GM11168 (cell line): ENCODE measurements at regions not wholly inside any gene's neighbourhood (a gene's known extent, or its start where the extent isn't known, plus 50 kb on each side); places are given as distances from the start of the nearest gene placed in this dataset.
"Not testable (repeated sequence)": the region's sequence is repeated elsewhere in the genome, so short reads cannot be mapped to it uniquely, and the experiment has no call there.

Experiments
- in situ Hi-C: fragments of 300-500 bp; cut with MboI; formaldehyde crosslinking; loops from one replicate; pipeline ENCODE4 v1.12.0; 2022; ENCODE audit warnings: low sequenced_read_pairs; ENCODE audit not compliant: unreplicated experiment

DNA sequence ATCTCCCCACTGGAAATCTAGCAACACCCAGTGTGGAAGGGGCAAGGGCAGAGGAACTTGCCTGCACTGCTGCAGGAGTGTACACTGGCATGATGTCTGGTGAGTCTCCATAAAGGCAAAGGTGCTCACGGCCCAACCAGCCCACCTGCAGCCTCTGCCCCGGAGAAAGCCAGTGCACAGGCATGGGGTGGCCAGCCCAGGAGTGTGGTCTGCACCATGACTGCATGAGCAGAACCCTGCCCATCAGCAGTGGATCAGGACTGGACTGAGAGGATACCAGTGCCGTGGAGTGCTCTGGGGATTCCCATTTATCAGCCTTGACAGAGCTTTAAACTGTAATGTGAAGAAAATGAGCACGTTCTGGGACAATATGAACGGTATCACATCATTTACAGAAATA lies 342.6 kb upstream of the HS6ST1 start:
- in situ Hi-C loops = no loop called here

DNA sequence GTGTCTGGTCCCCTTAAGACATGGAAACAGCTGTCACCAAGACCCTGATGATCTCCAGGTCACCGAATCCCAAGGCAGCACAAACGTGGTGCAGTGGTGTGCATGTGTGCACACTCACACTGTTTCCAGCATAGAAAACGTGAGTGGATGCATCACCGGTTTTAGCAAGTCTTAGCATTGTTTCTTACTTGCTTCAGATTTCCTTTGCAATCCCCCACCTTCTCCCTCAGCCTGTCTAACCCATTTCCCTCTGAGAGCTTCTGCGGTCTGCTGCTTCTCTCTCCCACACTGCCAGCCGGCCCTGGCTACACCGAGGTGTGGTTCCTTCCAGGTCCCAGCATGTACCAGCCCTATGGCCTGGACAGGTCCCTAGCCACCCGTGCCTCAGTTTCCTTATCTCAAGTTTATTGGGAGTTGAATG lies 343.4 kb upstream of the HS6ST1 start:
- in situ Hi-C loops = no loop called here

DNA sequence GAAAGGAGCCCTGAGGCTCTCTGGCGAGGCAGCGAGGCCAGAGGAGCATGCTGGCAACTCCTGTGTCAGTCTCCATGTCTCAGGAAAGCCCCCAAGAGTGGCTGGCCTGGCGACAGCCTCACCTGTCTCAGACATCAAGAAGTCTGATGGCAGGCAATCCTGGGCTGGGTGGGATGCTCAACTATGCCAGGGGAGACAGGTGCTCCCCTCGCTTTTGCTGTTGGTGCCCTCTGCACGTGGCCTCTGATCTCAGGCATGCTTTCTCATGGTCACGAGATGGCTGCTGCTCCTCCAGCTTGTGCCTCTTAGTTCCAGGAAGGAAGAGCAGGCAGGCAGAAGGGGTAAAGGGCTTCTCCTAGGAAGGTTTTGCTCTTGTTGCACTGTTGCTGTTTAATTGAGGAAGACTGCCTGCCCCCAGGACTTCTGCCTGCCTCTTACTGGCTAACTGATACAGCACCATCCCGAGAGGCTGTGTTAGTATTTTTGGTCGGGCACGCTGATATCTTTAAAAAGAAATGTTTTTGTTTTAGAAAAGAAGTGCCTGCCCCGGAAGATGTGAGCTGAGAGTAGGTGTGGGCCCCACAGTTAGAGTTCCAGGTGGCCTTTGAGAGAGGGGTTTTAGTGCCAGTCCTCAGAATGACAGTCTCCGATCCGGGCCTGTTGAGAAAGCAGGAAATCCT lies 344.8 kb upstream of the HS6ST1 start:
- in situ Hi-C loops = no loop called here

DNA sequence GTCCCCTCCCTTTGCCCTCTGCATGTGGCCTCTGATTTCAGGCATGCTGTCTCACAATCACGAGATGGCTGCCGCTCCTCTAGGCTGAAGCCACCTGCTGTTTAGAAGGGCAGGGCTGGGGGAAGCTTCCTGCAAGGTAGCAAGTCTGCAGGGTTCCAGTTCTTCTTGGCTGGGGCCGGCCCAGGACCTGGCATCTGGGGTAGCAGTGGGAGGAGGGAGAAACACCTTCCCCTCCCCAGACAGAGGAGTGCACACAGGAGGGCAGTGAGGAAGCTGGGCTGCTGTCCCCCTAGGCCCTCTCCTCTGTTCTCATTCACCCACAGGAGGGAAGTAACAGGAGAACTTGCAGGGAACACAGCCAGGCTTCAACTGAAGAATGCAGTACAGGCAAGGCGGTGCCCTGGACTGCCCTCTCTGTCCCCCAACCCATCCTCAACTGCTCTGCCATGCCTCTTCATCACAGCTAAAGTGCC lies 345.9 kb upstream of the HS6ST1 start:
- in situ Hi-C loops = no loop called here

DNA sequence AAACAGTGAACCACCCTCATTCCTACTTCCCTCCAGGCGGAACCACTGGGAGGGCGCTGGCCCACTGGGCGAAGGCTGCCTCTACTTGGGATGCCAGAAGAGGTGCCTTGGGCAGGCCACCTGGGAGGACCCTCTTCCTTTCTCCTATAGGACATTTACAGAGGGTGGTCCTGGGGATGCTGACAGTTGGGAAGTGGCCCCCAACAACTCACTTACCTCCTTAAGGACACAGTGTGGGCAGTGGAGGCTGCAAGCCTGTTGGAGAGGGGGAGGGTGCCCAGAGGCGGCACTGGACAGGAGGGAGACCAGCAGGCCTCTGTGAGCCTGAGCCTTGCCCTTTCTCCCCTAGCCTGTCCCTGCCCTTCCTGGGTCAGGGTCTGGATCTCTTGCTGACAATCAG lies 346.4 kb upstream of the HS6ST1 start:
- in situ Hi-C loops = no loop called here

DNA sequence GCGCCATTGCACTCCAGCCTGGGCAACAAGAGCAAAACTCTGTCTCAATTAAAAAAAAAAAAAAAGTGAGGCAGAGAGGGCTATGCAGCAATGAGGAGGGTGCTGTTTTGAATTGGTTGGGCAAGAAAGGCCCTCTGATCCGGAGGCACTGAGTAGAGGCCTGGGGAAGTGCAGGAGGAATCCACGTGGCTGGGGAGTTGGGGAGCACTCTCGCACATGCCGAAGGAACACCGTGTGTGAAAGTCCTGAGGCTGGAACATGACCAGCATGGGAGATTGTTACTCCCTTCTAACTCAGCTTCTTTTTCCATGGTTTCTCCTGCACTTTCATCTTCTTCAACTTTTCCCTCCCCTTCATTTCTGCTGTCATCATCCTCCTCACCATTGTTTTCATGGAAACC lies 347.9 kb upstream of the HS6ST1 start:
- in situ Hi-C loops = no loop called here

DNA sequence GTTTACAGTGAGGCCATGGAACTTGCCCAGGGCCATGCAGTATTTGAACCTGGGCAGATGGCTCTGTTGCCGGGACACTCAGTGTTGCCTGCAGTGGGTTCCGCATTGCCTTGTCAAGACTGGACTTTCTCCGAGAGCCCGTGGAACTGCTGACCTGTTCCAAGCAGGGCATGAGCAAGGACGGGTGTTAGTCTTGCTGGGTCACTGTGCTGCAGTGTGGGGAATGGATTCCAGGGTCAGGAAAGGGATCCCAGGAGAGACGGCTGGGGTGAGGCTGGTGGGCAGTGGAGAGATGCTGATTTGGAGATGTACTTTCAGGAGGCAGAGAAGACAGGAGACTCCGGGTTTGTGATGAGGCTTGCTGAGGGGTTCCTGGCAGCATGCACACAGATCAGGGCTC lies 348.7 kb upstream of the HS6ST1 start:
- in situ Hi-C loops = no loop called here

DNA sequence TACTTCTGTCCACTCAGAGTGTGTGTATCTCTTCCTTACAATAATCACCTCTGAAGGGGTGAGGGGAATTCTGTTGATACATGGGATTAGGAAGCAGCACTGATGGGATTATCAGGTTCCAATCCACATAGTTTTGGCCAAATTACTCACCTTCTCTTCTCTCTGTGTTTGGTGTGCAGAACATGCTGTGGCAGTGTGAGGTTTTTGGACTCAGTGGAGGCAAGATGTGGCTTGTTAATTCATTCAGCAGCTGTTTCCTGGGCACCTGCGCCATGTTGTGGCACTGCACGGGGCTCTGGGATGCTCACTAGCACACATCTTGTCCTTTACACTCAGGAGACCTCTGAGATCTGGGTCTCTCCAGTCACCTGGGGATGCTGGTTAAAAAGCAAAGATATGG lies 350.3 kb upstream of the HS6ST1 start:
- in situ Hi-C loops = no loop called here

DNA sequence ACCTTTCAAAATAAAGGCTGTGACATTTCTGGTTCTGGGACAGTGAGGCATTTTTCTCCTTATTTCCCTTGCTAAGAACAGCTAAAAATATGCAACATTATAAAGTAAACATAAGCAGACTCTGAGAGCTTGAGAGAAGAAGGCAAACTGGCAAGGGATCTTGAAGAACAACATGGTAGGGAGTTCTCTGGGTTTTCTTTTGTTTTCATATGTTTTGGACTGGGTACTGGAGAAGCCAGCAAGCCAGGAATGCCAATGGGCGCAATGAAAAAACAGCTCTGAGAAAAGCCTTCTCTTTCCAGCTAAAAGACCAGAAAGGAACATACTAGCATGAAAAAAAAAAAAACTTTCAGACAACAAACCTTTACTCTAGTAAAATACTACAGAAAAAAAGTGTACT lies 351.4 kb upstream of the HS6ST1 start:
- in situ Hi-C loops = no loop called here

DNA sequence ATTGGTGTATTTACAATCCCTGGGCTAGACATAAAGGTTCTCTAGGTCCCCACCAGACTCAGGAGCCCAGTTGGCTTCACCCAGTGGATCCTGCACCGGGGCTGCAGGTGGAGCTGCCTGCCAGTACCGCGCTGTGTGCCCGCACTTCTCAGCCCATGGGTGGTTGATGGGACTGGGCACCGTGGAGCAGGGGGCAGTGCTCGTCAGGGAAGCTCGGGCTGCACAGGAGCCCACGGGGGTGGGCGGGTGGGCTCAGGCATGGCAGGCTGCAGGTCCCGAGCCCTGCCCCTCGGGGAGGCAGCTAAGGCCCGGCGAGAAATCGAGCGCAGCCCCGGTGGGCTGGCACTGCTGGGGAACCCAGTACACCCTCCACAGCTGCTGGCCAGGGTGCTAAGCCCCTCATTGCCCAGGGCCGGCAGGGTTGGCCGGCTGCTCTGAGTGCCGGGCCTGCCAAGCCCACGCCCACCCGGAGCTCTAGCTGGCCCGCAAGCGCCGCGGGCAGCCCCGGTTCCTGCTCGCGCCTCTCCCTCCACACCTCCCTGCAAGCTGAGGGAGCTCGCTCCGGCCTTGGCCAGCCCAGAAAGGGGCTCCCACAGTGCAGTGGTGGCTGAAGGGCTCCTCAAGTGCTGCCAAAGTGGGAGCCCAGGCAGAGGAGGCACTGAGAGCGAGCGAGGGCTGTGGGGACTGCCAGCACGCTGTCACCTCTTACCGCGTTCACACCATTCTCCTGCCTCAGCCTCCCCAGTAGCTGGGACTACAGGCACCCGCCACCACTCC lies 353.5 kb upstream of the HS6ST1 start:
- in situ Hi-C loops = not testable (repeated sequence)

DNA sequence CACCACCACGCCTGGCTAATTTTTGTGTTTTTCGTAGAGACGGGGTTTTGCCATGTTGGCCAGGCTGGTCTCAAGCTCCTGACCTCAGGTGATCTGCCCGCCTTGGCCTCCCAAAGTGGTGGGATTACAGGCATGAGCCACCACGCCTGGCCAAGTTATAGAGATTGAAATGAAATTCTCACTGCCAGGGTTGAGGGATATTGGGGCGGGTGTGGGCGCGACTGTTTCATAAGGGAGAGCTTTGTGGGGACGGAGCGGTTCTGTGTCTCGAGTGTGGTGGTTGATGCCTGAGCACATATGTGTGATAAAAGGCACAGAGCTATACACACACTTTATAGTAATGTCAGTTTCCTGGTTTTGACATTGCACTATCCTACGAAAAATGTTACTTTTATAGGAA lies 361.0 kb upstream of the HS6ST1 start:
- in situ Hi-C loops = not testable (repeated sequence)

DNA sequence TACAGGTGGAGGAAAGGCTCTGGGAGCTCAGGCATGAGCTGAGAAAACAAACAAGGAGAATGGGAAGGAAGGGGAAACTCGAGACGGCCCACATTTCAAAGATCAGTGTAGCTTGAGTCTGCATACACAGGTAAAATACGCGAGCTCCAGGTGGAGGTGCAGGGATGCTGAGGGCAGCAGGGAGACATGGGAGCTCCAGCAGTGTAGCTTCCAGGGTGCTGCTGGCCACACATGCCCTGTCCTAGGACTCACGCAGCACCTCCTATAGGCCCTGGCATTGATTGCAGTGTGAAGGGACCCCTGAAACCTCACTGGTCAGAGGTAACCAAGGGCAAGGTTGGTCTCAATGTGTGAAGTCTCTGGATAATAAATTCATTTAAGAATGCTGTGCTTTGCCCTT lies 362.8 kb upstream of the HS6ST1 start:
- in situ Hi-C loops = no loop called here

DNA sequence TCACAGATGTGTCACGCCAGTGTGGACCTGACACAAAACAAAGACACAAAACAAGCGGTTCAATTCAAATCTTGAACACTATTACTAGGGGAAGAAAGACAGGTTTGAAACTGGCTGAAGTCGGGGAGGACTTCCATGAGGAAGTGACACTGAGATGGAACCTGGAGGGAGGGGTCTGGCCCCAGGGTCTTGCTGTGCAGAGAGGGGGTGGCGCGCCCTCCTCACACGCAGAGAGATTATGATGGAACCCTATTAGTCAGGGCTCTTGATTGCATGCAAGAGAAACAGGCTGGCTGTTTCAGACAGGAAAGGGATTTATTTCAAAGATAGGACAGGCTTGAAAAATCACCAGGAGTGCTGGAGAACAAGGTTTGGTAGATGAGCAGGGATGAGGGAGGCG lies 363.6 kb upstream of the HS6ST1 start:
- in situ Hi-C loops = no loop called here

DNA sequence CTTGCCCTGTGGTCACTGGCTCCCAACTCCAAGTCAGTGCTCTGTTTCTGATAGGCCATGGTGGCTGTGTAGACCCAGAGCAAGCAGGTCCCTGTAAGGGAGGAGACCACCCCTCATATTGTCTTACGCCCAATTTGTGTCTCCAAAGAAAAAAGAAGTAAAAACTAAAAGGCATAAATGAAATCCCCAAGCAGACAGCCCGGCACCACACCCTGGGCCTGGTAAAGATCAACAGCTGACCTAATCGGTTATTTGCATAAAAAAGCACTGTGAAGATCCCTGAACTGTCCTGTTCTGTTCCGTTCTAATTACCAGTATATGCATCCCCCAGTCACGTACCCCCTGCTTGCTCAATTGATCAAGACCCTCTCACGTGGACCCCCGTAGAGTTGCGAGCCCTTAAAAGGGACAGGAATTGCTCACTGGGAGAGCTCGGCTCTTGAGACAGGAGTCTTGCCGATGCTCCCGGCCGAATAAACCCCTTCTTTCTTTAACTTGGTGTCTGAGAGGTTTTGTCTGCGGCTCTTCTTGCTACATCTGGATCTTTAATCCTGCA lies 364.1 kb upstream of the HS6ST1 start:
- in situ Hi-C loops = no loop called here

DNA sequence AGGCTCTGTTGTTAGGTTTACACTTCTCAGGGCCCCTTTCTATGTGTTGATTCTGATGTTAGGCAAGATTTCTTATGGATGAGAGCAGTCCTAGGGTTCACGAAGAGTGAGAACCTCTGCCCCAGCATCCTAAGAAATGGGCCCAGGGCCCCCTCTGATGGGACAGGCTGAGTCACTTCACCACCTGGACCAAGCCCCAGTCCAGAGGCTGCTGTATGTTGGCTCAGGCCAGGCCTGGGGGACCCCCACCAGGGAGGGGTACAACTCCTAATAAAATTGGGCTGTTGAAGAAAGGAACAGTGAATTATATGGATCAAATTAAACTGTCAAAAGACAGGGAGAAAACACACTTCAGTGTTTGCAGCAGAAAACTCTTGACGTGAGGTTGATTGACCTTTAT lies 365.9 kb upstream of the HS6ST1 start:
- in situ Hi-C loops = no loop called here

DNA sequence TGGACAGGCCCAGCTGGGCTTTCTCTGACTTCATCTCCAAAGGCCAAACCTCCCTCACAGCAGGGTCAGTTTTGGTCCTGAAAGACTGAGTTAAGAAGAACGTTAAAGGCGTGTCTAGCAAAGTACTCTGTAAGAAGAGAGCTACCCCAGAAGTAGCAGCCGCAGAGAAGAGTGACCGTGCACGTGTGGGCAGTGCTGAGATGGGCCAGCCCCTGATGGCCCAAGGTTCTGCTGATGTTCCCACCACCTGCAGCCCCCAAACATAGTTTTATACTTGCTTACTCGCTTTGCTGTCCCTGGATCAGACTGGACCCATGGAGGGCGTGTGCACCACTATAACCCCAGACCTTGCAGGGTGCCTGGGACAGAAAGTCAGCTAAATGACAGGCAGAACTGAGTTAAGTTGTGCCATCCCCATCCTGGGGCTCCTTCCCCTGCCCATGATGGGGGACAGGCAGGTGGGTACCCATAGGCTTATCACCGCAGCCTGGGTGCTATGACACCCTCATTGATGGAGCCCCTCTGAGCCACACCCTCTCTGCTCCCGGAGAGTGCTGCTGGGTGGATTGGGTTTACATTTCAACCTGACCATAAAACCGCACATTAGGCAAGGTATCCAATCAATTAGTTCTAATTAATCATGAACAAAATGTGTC lies 367.3 kb upstream of the HS6ST1 start:
- in situ Hi-C loops = no loop called here

DNA sequence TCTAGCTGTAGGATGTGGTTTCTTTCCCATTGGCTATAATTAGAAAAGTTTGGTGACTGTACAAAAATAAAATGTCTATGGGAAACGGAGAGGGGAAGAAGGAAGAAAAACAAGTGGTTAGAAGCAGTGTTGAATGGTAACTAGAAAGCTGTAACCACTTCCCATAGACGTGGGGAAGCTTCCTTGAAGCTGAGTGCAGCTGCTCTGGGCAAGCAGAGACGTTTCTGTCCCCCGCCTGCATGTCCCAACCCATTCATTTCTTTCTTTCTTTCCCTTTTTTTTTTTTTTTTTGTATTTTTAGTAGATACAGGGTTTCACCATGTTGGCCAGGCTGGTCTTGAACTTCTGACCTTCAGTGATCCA lies 367.8 kb upstream of the HS6ST1 start:
- in situ Hi-C loops = no loop called here

DNA sequence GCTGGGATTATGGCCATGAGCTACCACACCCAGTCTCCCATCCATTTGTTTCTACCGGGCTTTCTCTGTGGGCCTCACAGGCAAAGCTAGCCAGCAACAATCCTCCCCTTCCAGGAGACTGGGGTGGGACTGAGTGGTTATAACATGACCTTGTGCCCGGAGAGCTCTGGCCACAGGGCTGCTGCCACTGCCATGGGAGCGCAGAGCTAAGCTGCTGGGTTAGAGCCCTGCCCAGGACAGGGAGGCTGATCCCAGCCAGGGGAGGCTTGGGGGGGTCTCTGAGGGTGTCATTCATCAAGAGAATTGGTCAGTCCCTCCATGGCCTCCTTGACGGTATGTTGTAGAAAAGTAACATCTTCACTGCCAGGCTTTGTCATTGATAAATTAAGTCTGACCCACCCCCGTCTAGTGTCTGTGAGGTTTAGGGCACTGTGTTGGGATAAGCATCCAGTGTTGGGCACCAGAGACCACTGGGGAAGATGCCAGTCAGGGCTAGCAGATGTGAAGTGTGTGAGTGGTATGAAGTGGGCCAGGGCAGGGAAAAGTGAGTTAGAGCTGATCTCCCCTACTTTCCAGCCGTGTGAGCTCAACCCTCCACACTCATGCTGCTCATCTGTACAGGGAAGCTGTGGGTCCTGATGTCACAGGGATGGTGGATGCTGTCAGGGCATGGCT lies 368.4 kb upstream of the HS6ST1 start:
- in situ Hi-C loops = no loop called here

DNA sequence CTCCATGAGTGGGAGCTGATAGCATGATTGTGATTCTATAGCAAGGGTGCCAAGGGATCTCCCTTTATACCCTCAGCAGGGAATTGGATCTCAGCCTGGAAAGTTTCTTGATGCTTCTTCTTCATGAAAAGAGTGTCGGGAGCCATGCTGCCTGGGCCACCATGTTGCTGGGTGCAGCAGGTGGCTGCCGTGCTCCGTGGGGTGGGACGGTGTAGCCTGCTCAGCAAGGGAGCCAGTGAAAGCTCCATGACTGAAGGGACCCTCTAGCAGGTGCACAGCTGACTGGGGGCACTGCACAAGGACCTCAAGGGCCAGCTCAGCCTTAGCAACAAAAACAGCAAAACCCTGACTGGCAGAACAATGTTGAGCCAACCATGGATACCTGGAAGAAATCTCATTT lies 368.9 kb upstream of the HS6ST1 start:
- in situ Hi-C loops = no loop called here

DNA sequence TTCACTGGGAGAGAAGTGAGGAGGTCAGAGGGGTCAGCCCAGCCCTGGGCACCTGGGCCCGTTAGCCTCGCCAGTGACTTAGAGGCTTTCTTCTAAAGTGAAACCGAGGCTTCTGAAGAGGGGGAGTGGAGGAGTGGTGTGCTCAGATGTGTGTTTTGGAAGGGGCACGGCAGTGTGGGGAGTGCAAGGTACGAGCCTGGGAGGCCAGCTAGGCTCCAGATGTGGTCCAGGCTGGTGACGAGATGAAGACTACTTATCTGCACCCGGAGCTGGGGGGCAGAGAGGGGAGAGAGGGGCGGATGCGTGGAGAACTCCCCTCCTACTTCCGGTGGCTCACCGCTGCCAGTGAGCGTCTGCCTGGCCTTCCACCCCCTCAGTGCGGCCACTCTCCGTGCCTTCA lies 371.3 kb upstream of the HS6ST1 start:
- in situ Hi-C loops = no loop called here

DNA sequence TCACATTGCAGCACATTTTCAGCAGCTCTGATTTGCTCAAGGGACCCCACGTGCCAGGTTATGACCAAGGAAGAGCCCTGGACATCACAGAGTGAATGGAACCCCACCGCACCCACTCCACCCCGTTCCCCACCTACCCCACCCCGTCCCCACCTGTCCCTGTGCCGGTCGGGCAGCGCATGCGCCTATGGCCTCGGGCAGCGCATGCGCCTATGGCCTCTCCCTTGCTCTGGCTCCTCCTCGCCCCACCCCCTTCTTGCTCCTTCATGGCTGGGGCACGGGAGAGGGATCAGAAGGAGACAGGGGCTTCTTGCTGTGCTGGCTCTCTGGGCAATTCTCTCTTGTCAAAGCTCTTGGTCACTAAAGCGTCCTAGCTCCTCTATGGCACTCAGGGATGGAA lies 371.8 kb upstream of the HS6ST1 start:
- in situ Hi-C loops = no loop called here
